HCT116 (cell line): ENCODE measurements at regions not wholly inside any gene's neighbourhood (a gene's known extent, or its start where the extent isn't known, plus 50 kb on each side); places are given as distances from the start of the nearest gene placed in this dataset.
"Not testable (repeated sequence)": the region's sequence is repeated elsewhere in the genome, so short reads cannot be mapped to it uniquely, and the experiment has no call there.

ENCODE experiments used
- ATAC-seq: fragments of 200-7000 bp; cut with Tn5 transposase; 2 replicates; pipeline ENCODE4 v1.9.1; 2020; ENCODE audit warnings: mild to moderate bottlenecking, moderate library complexity
- BruUV-seq: library from RNA; stranded (reverse); fragments of 400-500 nt; replicated peaks from 2 replicates; lab custom pipeline; 2021; lab: Mats Ljungman, UMichigan
- CTCF ChIA-PET: fragments of 300-600 bp; sonication (Branson Sonifier 250); formaldehyde crosslinking; loops from one replicate; lab custom pipeline; 2021; ENCODE audit warnings: antibody characterized with exemption; lab: Charles Lee
- POLR2A ChIA-PET: fragments of 300-600, 350-600 bp; sonication (Branson Sonifier 250); formaldehyde crosslinking; loops from one replicate; lab custom pipeline; 2021; ENCODE audit warnings: antibody characterized with exemption; lab: Charles Lee
- RAD21 ChIA-PET, 2 experiments: fragments of 300-600 bp; sonication (Branson Sonifier 250); formaldehyde crosslinking; loops; one replicate each; lab custom pipeline; 2023; ENCODE audit warnings: low total read pairs in 2 of 2; ENCODE audit not compliant: uncharacterized antibody in 2 of 2, unreplicated experiment in 2 of 2, low non-redundant PET in 1 of 2; lab: Charles Lee
- DNase-seq: peaks from one replicate; pipeline ENCODE4 v3.0.0-alpha.2; 2010; ENCODE audit warnings: low read depth, low spot score
- H2AFZ ChIP-seq: fragments of 200-600 bp; shearing (Covaris generic), sonication (generic); 2 replicates; pipeline ENCODE4 v1.6.1; 2017; ENCODE audit warnings: low read depth, mixed run types, mixed read lengths, antibody characterized with exemption, low read length; ENCODE audit not compliant: poor library complexity, severe bottlenecking
- H3K27ac ChIP-seq: 2 replicates; pipeline ENCODE4 v1.5.1; 2012; ENCODE audit warnings: low read depth, low read length
- H3K27me3 ChIP-seq: fragments of 200-600 bp; sonication (generic); 2 replicates; pipeline ENCODE4 v1.6.1; 2016; ENCODE audit warnings: mixed run types, low read length, mixed read lengths; ENCODE audit not compliant: insufficient read depth
- H3K36me3 ChIP-seq, 2 experiments: fragments of 200-500 bp in 1 of 2; fragments of 200-600 bp in 1 of 2; sonication (Bioruptor generic) in 1 of 2; sonication (generic) in 1 of 2; 2 replicates each; pipeline versions ENCODE4 v1.5.1 to v1.6.1; 2014 to 2016; ENCODE audit warnings: low read length in 2 of 2, inconsistent platforms in 1 of 2, mixed read lengths in 1 of 2, mixed run types in 1 of 2; ENCODE audit not compliant: insufficient read depth in 2 of 2, control insufficient read depth in 1 of 2
- H3K4me1 ChIP-seq, 2 experiments: fragments of 200-600 bp in 1 of 2; sonication (generic) in 1 of 2; 2 replicates each; pipeline versions ENCODE4 v1.5.1 to v1.6.1; 2012 to 2017; ENCODE audit warnings: low read length in 2 of 2, inconsistent platforms in 1 of 2, mild to moderate bottlenecking in 1 of 2, mixed read lengths in 1 of 2, mixed run types in 1 of 2, moderate library complexity in 1 of 2; ENCODE audit not compliant: insufficient read depth in 2 of 2, control insufficient read depth in 1 of 2
- H3K4me2 ChIP-seq: fragments of 200-600 bp; sonication (generic); 2 replicates; pipeline ENCODE4 v1.6.1; 2017; ENCODE audit warnings: mixed run types, low read length, mixed read lengths
- H3K4me3 ChIP-seq, 2 experiments: fragments of 200-600 bp in 1 of 2; sonication (generic) in 1 of 2; replicated peaks in 1 of 2; 2 replicates each; pipeline ENCODE4 v1.5.1; 2011 to 2016; ENCODE audit warnings: low read length in 2 of 2, control low read depth in 1 of 2, low read depth in 1 of 2, mild to moderate bottlenecking in 1 of 2, mixed read lengths in 1 of 2, mixed run types in 1 of 2
- H3K79me2 ChIP-seq: fragments of 200-600 bp; sonication (generic); 2 replicates; pipeline ENCODE4 v1.6.1; 2017; ENCODE audit warnings: mild to moderate bottlenecking, mixed run types, low read length, moderate library complexity, mixed read lengths; ENCODE audit not compliant: insufficient read depth
- H3K9ac ChIP-seq: fragments of 200-600 bp; sonication (generic); 2 replicates; pipeline ENCODE4 v1.6.1; 2016; ENCODE audit warnings: low read length, mixed read lengths
- H3K9me2 ChIP-seq: fragments of 200-600 bp; sonication (generic), shearing (Covaris generic); 2 replicates; pipeline ENCODE4 v1.6.1; 2017; ENCODE audit warnings: mixed run types, mild to moderate bottlenecking, moderate library complexity; ENCODE audit not compliant: insufficient read depth
- H3K9me3 ChIP-seq, 2 experiments: fragments of 200-500 bp in 1 of 2; fragments of 200-600 bp in 1 of 2; sonication (Bioruptor generic) in 1 of 2; sonication (generic) in 1 of 2; 2 replicates each; pipeline ENCODE4 v1.6.1; 2014 to 2017; ENCODE audit warnings: low read length in 2 of 2, mixed read lengths in 2 of 2, inconsistent platforms in 1 of 2, low read depth in 1 of 2, mild to moderate bottlenecking in 1 of 2, mixed run types in 1 of 2, moderate library complexity in 1 of 2; ENCODE audit not compliant: control insufficient read depth in 1 of 2, insufficient read depth in 1 of 2
- H4K20me1 ChIP-seq: fragments of 200-600 bp; sonication (generic), shearing (Covaris generic); 2 replicates; pipeline ENCODE4 v1.6.1; 2017; ENCODE audit warnings: mixed run types, mild to moderate bottlenecking, moderate library complexity; ENCODE audit not compliant: insufficient read depth
- ATF3 ChIP-seq: IDR thresholded peaks from 2 replicates; pipeline ENCODE4 v1.6.1; 2012
- CEBPB ChIP-seq: IDR thresholded peaks from 2 replicates; pipeline ENCODE4 v1.6.1; 2012; ENCODE audit warnings: low read depth
- JUND ChIP-seq: IDR thresholded peaks from 2 replicates; pipeline ENCODE4 v1.6.1; 2012
- POLR2A ChIP-seq: IDR thresholded peaks from 2 replicates; pipeline ENCODE4 v1.7.0; 2011; ENCODE audit warnings: borderline replicate concordance; ENCODE audit not compliant: insufficient read depth, insufficient read length; ENCODE audit errors: extremely low read depth
- TCF7L2 ChIP-seq: IDR thresholded peaks from 2 replicates; pipeline ENCODE4 v1.7.0; 2011; ENCODE audit warnings: borderline replicate concordance, inconsistent platforms; ENCODE audit not compliant: insufficient read depth, insufficient read length; ENCODE audit errors: extremely low read depth
- ZNF274 ChIP-seq: fragments of 200-500 bp; sonication (Bioruptor generic); IDR thresholded peaks from 2 replicates; pipeline ENCODE4 v1.6.1; 2014; ENCODE audit warnings: mild to moderate bottlenecking, low read depth, low read length, inconsistent platforms
- intact Hi-C: fragments of 100-400 bp; cut with micrococcal nuclease; formaldehyde crosslinking; loops from 2 replicates; pipeline ENCODE4 v1.10.0; 2022
- TF ChIP-seq, protein P1 (sequence below): IDR thresholded peaks from 2 replicates; pipeline ENCODE4 v1.6.1; 2011; ENCODE audit warnings: mild to moderate bottlenecking, low read length, moderate library complexity; ENCODE audit not compliant: insufficient replicate concordance; ENCODE audit errors: extremely low read depth

GRCh38 chr7:131940621-131941165 is 384.3 kb upstream of the PODXL start:
- Histone ChIP-seq H3K79me2 (no peaks in the 10 kb centered on the region), H3K4me1 (peaks cover 0 to 6% of the 10 kb centered on the region in 2 experiments; a peak in 1 of 4 replicates), H2AFZ (no peak overlapping the region), H3K4me3 (no peak overlapping the region), H3K9me3 (no peaks in the 10 kb centered on the region), H3K27ac (no peak overlapping the region), H3K4me2 (no peak overlapping the region), H3K9me2 (no peaks in the 10 kb centered on the region), H3K9ac (no peak overlapping the region), H4K20me1 (no peaks in the 10 kb centered on the region), H3K27me3 (peaks cover 29% of the 10 kb centered on the region; the same call in 1 of the 2 replicates), H3K36me3 (no peaks in the 10 kb centered on the region)
- intact Hi-C loops, result no loop called here
- no peak for TF ChIP-seq ATF3
- TF ChIP-seq JUND, result no peak
- TF ChIP-seq POLR2A, result no peak
- no peak for TF ChIP-seq TCF7L2
- TF ChIP-seq, protein P1, sequence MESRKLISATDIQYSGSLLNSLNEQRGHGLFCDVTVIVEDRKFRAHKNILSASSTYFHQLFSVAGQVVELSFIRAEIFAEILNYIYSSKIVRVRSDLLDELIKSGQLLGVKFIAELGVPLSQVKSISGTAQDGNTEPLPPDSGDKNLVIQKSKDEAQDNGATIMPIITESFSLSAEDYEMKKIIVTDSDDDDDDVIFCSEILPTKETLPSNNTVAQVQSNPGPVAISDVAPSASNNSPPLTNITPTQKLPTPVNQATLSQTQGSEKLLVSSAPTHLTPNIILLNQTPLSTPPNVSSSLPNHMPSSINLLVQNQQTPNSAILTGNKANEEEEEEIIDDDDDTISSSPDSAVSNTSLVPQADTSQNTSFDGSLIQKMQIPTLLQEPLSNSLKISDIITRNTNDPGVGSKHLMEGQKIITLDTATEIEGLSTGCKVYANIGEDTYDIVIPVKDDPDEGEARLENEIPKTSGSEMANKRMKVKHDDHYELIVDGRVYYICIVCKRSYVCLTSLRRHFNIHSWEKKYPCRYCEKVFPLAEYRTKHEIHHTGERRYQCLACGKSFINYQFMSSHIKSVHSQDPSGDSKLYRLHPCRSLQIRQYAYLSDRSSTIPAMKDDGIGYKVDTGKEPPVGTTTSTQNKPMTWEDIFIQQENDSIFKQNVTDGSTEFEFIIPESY, result no peak
- TF ChIP-seq ZNF274, result no peak
- no peak for TF ChIP-seq CEBPB
- no peak for ATAC-seq
- RAD21 ChIA-PET, result no interaction called here
- CTCF ChIA-PET, result no interaction called here
- POLR2A ChIA-PET, result no interaction called here
- no peak for DNase-seq
- BruUV-seq, result no TSS peak

DNA sequence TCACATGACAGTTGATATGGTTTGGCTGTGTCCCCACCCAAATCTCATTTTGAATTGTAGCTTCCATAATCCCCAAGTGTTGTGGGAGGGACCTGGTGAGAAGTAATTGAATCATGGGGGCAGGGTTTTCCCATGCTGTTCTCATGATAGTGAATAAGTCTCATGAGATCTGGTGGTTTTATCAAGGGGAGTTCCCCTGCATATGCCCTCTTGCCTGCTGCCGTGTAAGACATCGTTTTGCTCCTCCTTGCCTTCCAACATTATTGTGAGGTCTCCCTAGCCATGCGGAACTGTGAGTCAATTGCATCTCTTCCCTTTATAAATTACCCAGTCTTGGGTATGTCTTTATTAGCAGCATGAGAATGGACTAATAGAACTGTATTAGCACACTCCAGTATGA is 382.4 kb upstream of the PODXL start:
- peaks cover 42% of the 10 kb centered on the region; the same call in 1 of the 2 replicates for H3K27me3 ChIP-seq
- H4K20me1 ChIP-seq, CTCF ChIA-PET, H3K9me2 ChIP-seq, POLR2A ChIA-PET, ATAC-seq, H3K9me3 ChIP-seq, H3K4me3 ChIP-seq, intact Hi-C loops, H3K9ac ChIP-seq, H2AFZ ChIP-seq, H3K36me3 ChIP-seq, BruUV-seq, H3K27ac ChIP-seq, H3K4me1 ChIP-seq, H3K79me2 ChIP-seq, DNase-seq, RAD21 ChIA-PET, H3K4me2 ChIP-seq: not testable (repeated sequence)
